Stimulated activated CD4-positive, alpha-beta T cell treated with anti-CD3 and anti-CD28 coated beads, TNF-alpha, amount 100 ng/mL, for 4 hours (primary cell): ENCODE measurements at regions not wholly inside any gene's neighbourhood (a gene's known extent, or its start where the extent isn't known, plus 50 kb on each side); places are given as distances from the start of the nearest gene placed in this dataset.

Experiments
- DNase-seq, 3 experiments: peaks; one replicate each; pipeline ENCODE4 v3.0.0-alpha.2; 2020; ENCODE audit warnings: low read depth in 3 of 3

GRCh38 chr4:130178106-130178505 is 1082.2 kb downstream of the C4orf33 start:
- no peak for DNase-seq

DNA sequence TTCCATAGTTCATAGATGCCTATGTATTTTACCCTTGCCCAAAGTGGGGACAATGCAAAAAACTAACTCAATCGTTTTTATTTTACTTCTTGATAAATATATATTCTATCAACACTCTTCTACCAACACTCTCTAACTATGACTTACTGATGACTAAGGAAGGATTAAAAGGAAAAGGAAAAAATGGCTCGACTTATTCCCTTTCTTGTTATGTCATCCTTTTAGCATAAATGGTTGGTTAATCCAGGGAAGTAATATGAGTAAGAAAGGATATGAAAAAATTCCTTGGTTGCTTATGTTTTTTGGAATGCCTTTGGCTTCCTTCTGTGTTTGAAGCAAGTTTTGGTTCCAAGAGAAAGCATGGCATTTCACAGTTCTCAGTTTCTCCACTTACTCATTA is 1087.1 kb downstream of the C4orf33 start:
- DNase-seq, result no peak

- DNase-seq, result no peak
Observed at GRCh38 chr4:130183766-130184165, 1087.8 kb downstream of the C4orf33 start.

- no peak for DNase-seq
Observed at GRCh38 chr4:130185123-130185522, 1089.2 kb downstream of the C4orf33 start.

- no peak for DNase-seq
Observed at GRCh38 chr4:130186931-130187330, 1091.0 kb downstream of the C4orf33 start.

DNA sequence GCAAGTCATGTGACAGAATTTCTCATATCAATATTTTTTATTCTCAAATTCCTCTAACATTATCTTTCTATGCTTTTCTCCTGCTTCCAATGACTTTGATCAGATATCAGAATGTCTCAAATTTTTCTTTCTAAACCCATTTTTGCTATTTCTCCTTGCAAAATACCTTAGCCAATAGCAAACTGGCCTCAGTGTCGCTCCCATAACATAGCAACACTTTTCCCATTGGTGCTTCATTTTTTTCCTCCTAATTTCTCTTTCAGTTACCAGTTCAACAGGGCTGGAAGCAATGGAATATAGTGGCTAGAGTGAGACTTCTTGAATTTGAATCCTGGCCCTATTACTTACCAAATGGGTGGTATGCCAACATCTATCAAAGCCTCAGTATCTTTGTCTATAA is 1091.6 kb downstream of the C4orf33 start:
- DNase-seq, result no peak

- no peak for DNase-seq
Observed at GRCh38 chr4:130192787-130193186, 1096.8 kb downstream of the C4orf33 start.

DNA sequence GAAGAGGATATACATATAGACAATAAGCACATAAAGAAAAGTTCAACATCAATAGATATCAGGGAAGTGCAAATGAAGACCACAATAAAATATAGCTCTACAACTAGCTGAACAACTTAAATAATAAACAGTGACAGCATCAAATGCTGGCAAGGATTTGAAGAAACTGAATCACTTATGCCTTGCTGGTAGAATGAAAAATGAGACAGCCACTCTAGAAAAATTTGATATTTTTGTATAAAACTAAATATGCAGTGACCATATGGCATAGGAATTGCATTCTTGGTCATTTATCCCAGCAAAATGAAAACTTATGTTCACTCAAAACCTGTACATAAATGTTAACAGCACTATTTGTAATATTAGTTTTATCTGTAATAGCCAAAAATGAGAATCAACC is 1102.0 kb downstream of the C4orf33 start:
- DNase-seq, result no peak

DNA sequence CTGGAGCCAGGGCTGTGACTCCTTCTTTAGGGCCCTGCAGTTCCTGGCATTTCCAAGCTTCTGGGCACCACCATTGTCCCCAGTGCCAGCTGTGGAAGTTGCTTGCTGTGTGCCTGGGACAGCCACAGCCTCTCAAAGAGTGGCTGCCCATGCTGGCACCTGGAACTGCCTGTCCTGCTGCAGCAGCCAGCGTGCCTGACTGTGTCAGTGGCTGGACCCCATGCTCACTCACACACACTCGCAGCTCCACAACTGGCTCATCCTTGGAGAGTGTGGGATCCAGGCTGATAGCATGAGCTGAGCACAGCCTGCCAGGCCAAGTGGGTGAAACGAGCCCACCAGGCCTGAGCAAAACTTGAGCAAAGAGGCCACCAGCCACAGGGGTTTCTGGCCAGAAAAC is 1107.6 kb downstream of the C4orf33 start:
- no peak for DNase-seq

DNA sequence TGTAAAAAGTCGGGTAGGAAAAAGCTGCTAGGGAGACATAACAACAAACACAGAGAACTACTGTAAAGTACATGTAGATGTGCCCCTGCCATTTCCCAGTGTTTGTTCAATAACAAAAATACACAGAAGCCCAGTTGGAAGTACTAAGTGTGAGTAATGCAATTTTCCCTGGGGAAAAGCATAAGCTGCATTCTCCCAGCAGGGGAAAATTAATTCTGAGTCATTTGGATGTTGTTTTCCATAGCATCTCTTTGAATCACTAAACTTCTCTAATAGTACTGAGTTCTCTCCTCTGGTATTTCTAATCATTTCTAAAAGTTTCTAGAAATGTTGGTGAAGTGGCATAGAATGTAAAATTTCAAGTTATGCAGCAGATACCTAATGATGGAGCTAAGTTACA is 1114.9 kb downstream of the C4orf33 start:
- no peak for DNase-seq

DNA sequence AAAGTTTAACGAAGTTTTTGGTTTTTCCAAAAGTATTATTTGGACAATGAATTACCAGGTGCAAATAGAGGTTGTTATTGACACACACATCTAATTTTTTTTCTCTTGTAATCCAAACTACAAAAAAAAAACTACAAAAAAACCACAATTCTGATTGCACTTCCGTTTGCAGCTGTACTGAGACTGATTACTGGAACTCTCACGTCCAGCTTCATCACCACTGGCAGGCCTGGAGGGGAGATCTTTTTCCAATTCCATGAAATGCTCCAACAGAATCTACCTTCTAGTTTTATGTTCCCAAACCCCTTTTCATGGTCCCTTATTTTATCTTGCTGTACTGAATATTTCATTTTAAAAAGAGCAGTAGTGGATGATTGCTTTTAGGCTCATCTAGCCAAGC is 1118.3 kb downstream of the C4orf33 start:
- no peak for DNase-seq

GRCh38 chr4:130233377-130234047 is 1137.6 kb downstream of the C4orf33 start:
- no peak for DNase-seq

GRCh38 chr4:130238121-130238520 is 1142.2 kb downstream of the C4orf33 start:
- DNase-seq, result no peak

DNA sequence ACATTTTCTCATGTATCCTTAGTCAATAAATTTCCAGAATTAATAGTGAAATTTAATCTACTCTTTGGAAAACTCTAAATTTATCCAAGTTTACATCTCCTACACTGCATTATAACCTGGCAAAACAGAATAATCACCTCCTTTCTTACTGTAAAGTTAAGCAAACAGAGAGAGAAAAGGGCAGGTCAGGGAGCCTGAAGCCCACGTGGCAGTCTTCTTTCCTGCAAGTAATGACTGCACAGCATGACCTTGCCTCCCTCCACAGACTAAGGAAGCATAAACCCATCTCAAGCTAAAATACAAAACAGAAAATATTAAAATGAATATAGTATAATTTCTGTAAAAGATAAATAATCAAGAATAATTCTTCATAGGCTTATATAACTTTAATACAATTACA is 1153.0 kb downstream of the C4orf33 start:
- no peak for DNase-seq

- DNase-seq, result no peak
Observed at GRCh38 chr4:130257271-130257670, 1161.3 kb downstream of the C4orf33 start.

GRCh38 chr4:130266814-130267213 is 1170.9 kb downstream of the C4orf33 start:
- DNase-seq, result no peak

DNA sequence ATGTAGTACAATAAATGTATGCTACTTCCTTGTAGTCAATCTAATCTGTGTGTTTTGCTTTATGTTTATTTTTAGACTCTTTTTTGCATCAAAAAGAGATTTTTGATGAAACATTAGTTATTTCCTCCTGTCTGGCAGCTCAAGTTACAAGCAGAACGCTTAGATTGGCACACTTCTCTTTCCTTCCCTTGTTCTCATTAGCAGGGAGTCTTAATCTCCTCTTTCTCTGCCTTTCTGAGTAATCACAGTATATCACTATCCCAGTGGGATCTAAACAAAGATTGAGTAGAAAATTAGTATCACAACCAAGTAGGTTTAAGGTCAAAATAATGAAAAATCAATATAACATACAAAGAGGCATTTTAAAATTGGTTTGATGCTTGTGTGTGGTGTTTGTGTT is 1192.6 kb downstream of the C4orf33 start:
- DNase-seq, result no peak

GRCh38 chr4:130293692-130294091 is 1197.7 kb downstream of the C4orf33 start:
- no peak for DNase-seq

GRCh38 chr4:130296448-130296847 is 1200.5 kb downstream of the C4orf33 start:
- DNase-seq, result no peak

DNA sequence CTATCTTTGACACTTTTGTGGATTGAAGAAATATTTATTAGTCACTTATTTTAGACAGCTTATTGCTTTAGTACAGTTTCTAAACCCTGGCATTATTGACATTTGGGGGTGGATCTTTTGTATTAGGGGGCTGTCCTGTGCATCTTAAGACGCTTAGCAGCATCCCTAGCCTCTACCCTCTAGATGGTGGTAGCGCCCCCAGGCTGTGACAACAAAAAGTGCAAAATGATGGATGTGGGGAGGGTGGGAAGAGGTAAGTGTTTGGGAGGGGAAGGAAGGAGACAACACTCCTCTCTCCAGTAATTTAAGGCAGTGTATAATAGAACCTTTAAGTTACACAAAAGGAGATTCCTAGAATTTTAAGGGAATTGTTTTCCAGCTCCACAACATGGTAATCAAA is 1210.6 kb downstream of the C4orf33 start:
- no peak for DNase-seq

- no peak for DNase-seq
Observed at GRCh38 chr4:130309221-130309620, 1213.3 kb downstream of the C4orf33 start.

- DNase-seq, result no peak
Observed at GRCh38 chr4:130322439-130322838, 1226.5 kb downstream of the C4orf33 start.

DNA sequence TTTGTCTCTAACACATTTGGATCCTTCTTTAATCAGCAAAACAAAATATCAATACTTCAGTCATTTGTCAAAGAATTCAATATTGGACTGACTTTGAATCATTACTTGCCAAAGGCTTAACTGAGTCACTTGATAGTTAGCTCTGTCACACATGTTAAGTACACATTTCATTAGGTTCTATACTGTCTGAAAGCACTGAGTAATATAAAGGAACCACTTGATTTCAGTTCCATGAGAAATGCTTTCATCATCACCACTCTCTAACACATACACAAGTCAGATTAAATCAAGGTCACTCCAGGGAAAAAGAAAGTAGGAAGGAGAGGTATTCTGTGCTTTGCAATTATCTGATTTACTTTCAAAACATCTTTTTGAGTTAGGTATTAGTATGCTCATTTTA is 1233.1 kb downstream of the C4orf33 start:
- DNase-seq, result no peak

DNA sequence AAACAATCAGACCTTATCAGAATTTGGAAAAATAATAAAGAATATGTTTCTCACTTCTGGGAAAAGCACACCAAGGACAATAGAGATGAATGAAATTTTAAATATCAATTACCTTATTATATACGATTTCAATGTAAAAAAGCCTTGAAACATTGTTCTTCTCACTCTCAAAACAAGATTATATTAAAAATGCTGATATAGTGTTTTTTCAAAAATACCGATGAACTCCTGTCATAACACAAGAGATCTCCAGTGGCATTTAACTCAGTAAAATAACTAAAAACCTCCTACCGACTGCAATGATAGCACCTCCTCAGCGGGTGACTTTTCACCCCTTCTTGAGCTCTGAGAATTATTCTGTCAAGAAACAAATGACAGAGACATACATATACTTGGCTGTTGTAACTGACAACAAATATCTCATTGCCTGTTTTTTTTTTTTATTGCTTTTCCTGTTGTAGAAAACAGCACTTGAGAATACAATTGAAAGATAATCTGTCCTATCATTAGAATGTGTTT is 1237.3 kb downstream of the C4orf33 start:
- DNase-seq, result no peak
